ENCODE measurements at regions not wholly inside any gene's neighbourhood (a gene's known extent, or its start where the extent isn't known, plus 50 kb on each side); places are given as distances from the start of the nearest gene placed in this dataset.

GRCh38 chr4:124862261-124862660 is 149.7 kb upstream of the ANKRD50 start:
- DNase-seq (ENCODE audit: low read depth, low spot score) = no peak
- no peaks in the 10 kb centered on the region for H3K9me3 ChIP-seq (ENCODE audit: insufficient read depth, low read length)
- H3K4me3 ChIP-seq (ENCODE audit: insufficient read length, low read depth) = no peak overlapping the region
- H3K4me1 ChIP-seq (ENCODE audit: insufficient read depth, insufficient read length) = no peaks in the 10 kb centered on the region
- H3K36me3 ChIP-seq (ENCODE audit: insufficient read depth, insufficient read length, low read length) = no peaks in the 10 kb centered on the region
- no peaks in the 10 kb centered on the region for H3K27me3 ChIP-seq (ENCODE audit: insufficient read depth, insufficient read length)
- TF ChIP-seq ZNF274 (IDR thresholded peaks at IDR 0.05; ENCODE audit: low read depth, low read length) (no peak), SUZ12 (IDR thresholded peaks at IDR 0.05; ENCODE audit: extremely low read depth, insufficient read depth, insufficient read length) (no peak), YY1 (IDR thresholded peaks at IDR 0.05; ENCODE audit: insufficient read depth, insufficient read length) (no peak)
- H3K9ac ChIP-seq (ENCODE audit: insufficient read length, low read depth) = no peak overlapping the region

- Histone ChIP-seq H3K27me3 (ENCODE audit: insufficient read depth, insufficient read length) (no peaks in the 10 kb centered on the region), H3K4me3 (ENCODE audit: insufficient read length, low read depth) (no peak overlapping the region), H3K9ac (ENCODE audit: insufficient read length, low read depth) (no peak overlapping the region), H3K4me1 (ENCODE audit: insufficient read depth, insufficient read length) (no peaks in the 10 kb centered on the region), H3K36me3 (ENCODE audit: insufficient read depth, insufficient read length, low read length) (no peaks in the 10 kb centered on the region), H3K9me3 (ENCODE audit: insufficient read depth, low read length) (no peaks in the 10 kb centered on the region)
- DNase-seq (ENCODE audit: low read depth, low spot score) = no peak
- no peak for TF ChIP-seq YY1 (IDR thresholded peaks at IDR 0.05; ENCODE audit: insufficient read depth, insufficient read length)
- no peak for TF ChIP-seq SUZ12 (IDR thresholded peaks at IDR 0.05; ENCODE audit: extremely low read depth, insufficient read depth, insufficient read length)
- no peak for TF ChIP-seq ZNF274 (IDR thresholded peaks at IDR 0.05; ENCODE audit: low read depth, low read length)
Observed at GRCh38 chr4:124861761-124862160, 149.2 kb upstream of the ANKRD50 start.

- no peaks in the 10 kb centered on the region for H3K27me3 ChIP-seq (ENCODE audit: insufficient read depth, insufficient read length)
- TF ChIP-seq ZNF274 (IDR thresholded peaks at IDR 0.05; ENCODE audit: low read depth, low read length) = no peak
- no peak for TF ChIP-seq YY1 (IDR thresholded peaks at IDR 0.05; ENCODE audit: insufficient read depth, insufficient read length)
- no peak for TF ChIP-seq SUZ12 (IDR thresholded peaks at IDR 0.05; ENCODE audit: extremely low read depth, insufficient read depth, insufficient read length)
- no peaks in the 10 kb centered on the region for H3K9me3 ChIP-seq (ENCODE audit: insufficient read depth, low read length)
- H3K4me1 ChIP-seq (ENCODE audit: insufficient read depth, insufficient read length) = no peaks in the 10 kb centered on the region
- H3K36me3 ChIP-seq (ENCODE audit: insufficient read depth, insufficient read length, low read length) = no peaks in the 10 kb centered on the region
- no peak overlapping the region for H3K9ac ChIP-seq (ENCODE audit: insufficient read length, low read depth)
- no peak for DNase-seq (ENCODE audit: low read depth, low spot score)
- no peak overlapping the region for H3K4me3 ChIP-seq (ENCODE audit: insufficient read length, low read depth)
Observed at GRCh38 chr4:124854968-124855367, 142.4 kb upstream of the ANKRD50 start.

- H3K27me3 ChIP-seq (ENCODE audit: insufficient read depth, insufficient read length) = no peaks in the 10 kb centered on the region
- TF ChIP-seq SUZ12 (IDR thresholded peaks at IDR 0.05; ENCODE audit: extremely low read depth, insufficient read depth, insufficient read length) (no peak), ZNF274 (IDR thresholded peaks at IDR 0.05; ENCODE audit: low read depth, low read length) (no peak), YY1 (IDR thresholded peaks at IDR 0.05; ENCODE audit: insufficient read depth, insufficient read length) (no peak)
- DNase-seq (ENCODE audit: low read depth, low spot score) = no peak
- H3K4me3 ChIP-seq (ENCODE audit: insufficient read length, low read depth) = no peak overlapping the region
- H3K9ac ChIP-seq (ENCODE audit: insufficient read length, low read depth) = no peak overlapping the region
- H3K4me1 ChIP-seq (ENCODE audit: insufficient read depth, insufficient read length) = no peaks in the 10 kb centered on the region
- H3K36me3 ChIP-seq (ENCODE audit: insufficient read depth, insufficient read length, low read length) = no peaks in the 10 kb centered on the region
- H3K9me3 ChIP-seq (ENCODE audit: insufficient read depth, low read length) = no peaks in the 10 kb centered on the region
Observed at GRCh38 chr4:124851741-124852140, 139.2 kb upstream of the ANKRD50 start.

GRCh38 chr4:124846306-124846705 is 133.8 kb upstream of the ANKRD50 start:
- no peak overlapping the region for H3K9ac ChIP-seq (ENCODE audit: insufficient read length, low read depth)
- no peak for DNase-seq (ENCODE audit: low read depth, low spot score)
- no peaks in the 10 kb centered on the region for H3K9me3 ChIP-seq (ENCODE audit: insufficient read depth, low read length)
- no peaks in the 10 kb centered on the region for H3K27me3 ChIP-seq (ENCODE audit: insufficient read depth, insufficient read length)
- H3K4me3 ChIP-seq (ENCODE audit: insufficient read length, low read depth) = no peak overlapping the region
- no peaks in the 10 kb centered on the region for H3K36me3 ChIP-seq (ENCODE audit: insufficient read depth, insufficient read length, low read length)
- H3K4me1 ChIP-seq (ENCODE audit: insufficient read depth, insufficient read length) = no peaks in the 10 kb centered on the region
- TF ChIP-seq SUZ12 (IDR thresholded peaks at IDR 0.05; ENCODE audit: extremely low read depth, insufficient read depth, insufficient read length) = no peak
- no peak for TF ChIP-seq ZNF274 (IDR thresholded peaks at IDR 0.05; ENCODE audit: low read depth, low read length)
- TF ChIP-seq YY1 (IDR thresholded peaks at IDR 0.05; ENCODE audit: insufficient read depth, insufficient read length) = no peak

- TF ChIP-seq ZNF274 (IDR thresholded peaks at IDR 0.05; ENCODE audit: low read depth, low read length) = no peak
- TF ChIP-seq YY1 (IDR thresholded peaks at IDR 0.05; ENCODE audit: insufficient read depth, insufficient read length) = no peak
- no peak for TF ChIP-seq SUZ12 (IDR thresholded peaks at IDR 0.05; ENCODE audit: extremely low read depth, insufficient read depth, insufficient read length)
- no peak for DNase-seq (ENCODE audit: low read depth, low spot score)
- peaks cover 14% of the 10 kb centered on the region; the same call in 1 of the 2 replicates for H3K9me3 ChIP-seq (ENCODE audit: insufficient read depth, low read length)
- H3K9ac ChIP-seq (ENCODE audit: insufficient read length, low read depth) = no peak overlapping the region
- no peaks in the 10 kb centered on the region for H3K4me1 ChIP-seq (ENCODE audit: insufficient read depth, insufficient read length)
- H3K4me3 ChIP-seq (ENCODE audit: insufficient read length, low read depth) = no peak overlapping the region
- no peaks in the 10 kb centered on the region for H3K27me3 ChIP-seq (ENCODE audit: insufficient read depth, insufficient read length)
- H3K36me3 ChIP-seq (ENCODE audit: insufficient read depth, insufficient read length, low read length) = no peaks in the 10 kb centered on the region
Observed at GRCh38 chr4:124839786-124840390, 127.4 kb upstream of the ANKRD50 start.

- H3K36me3 ChIP-seq (ENCODE audit: insufficient read depth, insufficient read length, low read length) = no peaks in the 10 kb centered on the region
- TF ChIP-seq ZNF274 (IDR thresholded peaks at IDR 0.05; ENCODE audit: low read depth, low read length) = no peak
- TF ChIP-seq SUZ12 (IDR thresholded peaks at IDR 0.05; ENCODE audit: extremely low read depth, insufficient read depth, insufficient read length) = no peak
- no peak for TF ChIP-seq YY1 (IDR thresholded peaks at IDR 0.05; ENCODE audit: insufficient read depth, insufficient read length)
- no peaks in the 10 kb centered on the region for H3K4me1 ChIP-seq (ENCODE audit: insufficient read depth, insufficient read length)
- H3K9me3 ChIP-seq (ENCODE audit: insufficient read depth, low read length) = 0 out of 2 replicates have a peak, but pooled peaks cover 4% of the 10 kb centered on the region
- no peaks in the 10 kb centered on the region for H3K27me3 ChIP-seq (ENCODE audit: insufficient read depth, insufficient read length)
- DNase-seq (ENCODE audit: low read depth, low spot score) = no peak
- no peak overlapping the region for H3K4me3 ChIP-seq (ENCODE audit: insufficient read length, low read depth)
- H3K9ac ChIP-seq (ENCODE audit: insufficient read length, low read depth) = no peak overlapping the region
Observed at GRCh38 chr4:124833831-124834505, 121.4 kb upstream of the ANKRD50 start.

Data from NT2/D1 (cell line).